Ovary (tissue), 3 donors: ENCODE measurements at regions not wholly inside any gene's neighbourhood (a gene's known extent, or its start where the extent isn't known, plus 50 kb on each side); places are given as distances from the start of the nearest gene placed in this dataset.

Experiments
- CTCF ChIP-seq, 3 donors: fragments of 450-650 bp in 2 of 3; fragments of 200-600 bp in 1 of 3; IDR thresholded peaks; one replicate each; pipeline versions ENCODE4 v1.5.1 to v1.8.0; 2016 to 2022; ENCODE audit warnings: antibody characterized with exemption in 3 of 3, mild to moderate bottlenecking in 1 of 3
- EP300 ChIP-seq: sonication (generic); formaldehyde crosslinking; IDR thresholded peaks from one replicate; pipeline ENCODE4 v1.6.1; 2017; ENCODE audit warnings: antibody characterized with exemption
- POLR2A ChIP-seq: fragments of 450-650 bp; IDR thresholded peaks from one replicate; pipeline ENCODE4 v1.6.1; 2017; ENCODE audit warnings: antibody characterized with exemption, mild to moderate bottlenecking, moderate library complexity
- donor health status: DM: no; HTN: no; CAD: no.

GRCh38 chr5:17763301-17763700 lies 129.0 kb downstream of the TAF11L14 start:
- TF ChIP-seq CTCF (IDR thresholded peaks at IDR 0.05) (no peak), POLR2A (no peak), EP300 (no peak)
